ENCODE measurements at regions not wholly inside any gene's neighbourhood (a gene's known extent, or its start where the extent isn't known, plus 50 kb on each side); places are given as distances from the start of the nearest gene placed in this dataset.

DNA sequence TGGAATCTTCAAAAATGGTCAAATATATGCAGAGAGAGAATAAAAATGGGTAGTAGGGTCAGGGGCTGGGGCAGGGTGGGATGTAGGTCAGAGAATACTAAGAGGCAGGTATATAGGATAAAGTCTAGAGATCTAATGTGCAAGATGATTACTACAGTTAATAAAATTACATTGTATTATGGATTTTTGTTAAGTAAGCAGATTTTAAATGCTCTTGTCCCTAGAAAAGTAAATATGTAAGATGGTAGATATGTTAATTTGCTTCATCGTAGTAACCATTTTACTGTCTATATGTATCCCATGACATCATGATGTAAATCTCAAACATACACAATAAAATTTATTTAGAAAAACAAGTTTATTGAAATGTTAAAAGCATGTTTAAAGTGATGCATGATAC, 1051.4 kb downstream of the AGBL1 start:
- TF ChIP-seq EZH2 (IDR thresholded peaks at IDR 0.05; ENCODE audit: borderline replicate concordance, insufficient read depth, low read length, poor library complexity, severe bottlenecking) = no peak
- TF ChIP-seq, protein P1, sequence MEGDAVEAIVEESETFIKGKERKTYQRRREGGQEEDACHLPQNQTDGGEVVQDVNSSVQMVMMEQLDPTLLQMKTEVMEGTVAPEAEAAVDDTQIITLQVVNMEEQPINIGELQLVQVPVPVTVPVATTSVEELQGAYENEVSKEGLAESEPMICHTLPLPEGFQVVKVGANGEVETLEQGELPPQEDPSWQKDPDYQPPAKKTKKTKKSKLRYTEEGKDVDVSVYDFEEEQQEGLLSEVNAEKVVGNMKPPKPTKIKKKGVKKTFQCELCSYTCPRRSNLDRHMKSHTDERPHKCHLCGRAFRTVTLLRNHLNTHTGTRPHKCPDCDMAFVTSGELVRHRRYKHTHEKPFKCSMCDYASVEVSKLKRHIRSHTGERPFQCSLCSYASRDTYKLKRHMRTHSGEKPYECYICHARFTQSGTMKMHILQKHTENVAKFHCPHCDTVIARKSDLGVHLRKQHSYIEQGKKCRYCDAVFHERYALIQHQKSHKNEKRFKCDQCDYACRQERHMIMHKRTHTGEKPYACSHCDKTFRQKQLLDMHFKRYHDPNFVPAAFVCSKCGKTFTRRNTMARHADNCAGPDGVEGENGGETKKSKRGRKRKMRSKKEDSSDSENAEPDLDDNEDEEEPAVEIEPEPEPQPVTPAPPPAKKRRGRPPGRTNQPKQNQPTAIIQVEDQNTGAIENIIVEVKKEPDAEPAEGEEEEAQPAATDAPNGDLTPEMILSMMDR (IDR thresholded peaks at IDR 0.05; ENCODE audit: poor library complexity, severe bottlenecking) = no peak
- no peak for TF ChIP-seq RAD21 (conservative IDR thresholded peaks at IDR 0.05)
- TF ChIP-seq, protein P2, sequence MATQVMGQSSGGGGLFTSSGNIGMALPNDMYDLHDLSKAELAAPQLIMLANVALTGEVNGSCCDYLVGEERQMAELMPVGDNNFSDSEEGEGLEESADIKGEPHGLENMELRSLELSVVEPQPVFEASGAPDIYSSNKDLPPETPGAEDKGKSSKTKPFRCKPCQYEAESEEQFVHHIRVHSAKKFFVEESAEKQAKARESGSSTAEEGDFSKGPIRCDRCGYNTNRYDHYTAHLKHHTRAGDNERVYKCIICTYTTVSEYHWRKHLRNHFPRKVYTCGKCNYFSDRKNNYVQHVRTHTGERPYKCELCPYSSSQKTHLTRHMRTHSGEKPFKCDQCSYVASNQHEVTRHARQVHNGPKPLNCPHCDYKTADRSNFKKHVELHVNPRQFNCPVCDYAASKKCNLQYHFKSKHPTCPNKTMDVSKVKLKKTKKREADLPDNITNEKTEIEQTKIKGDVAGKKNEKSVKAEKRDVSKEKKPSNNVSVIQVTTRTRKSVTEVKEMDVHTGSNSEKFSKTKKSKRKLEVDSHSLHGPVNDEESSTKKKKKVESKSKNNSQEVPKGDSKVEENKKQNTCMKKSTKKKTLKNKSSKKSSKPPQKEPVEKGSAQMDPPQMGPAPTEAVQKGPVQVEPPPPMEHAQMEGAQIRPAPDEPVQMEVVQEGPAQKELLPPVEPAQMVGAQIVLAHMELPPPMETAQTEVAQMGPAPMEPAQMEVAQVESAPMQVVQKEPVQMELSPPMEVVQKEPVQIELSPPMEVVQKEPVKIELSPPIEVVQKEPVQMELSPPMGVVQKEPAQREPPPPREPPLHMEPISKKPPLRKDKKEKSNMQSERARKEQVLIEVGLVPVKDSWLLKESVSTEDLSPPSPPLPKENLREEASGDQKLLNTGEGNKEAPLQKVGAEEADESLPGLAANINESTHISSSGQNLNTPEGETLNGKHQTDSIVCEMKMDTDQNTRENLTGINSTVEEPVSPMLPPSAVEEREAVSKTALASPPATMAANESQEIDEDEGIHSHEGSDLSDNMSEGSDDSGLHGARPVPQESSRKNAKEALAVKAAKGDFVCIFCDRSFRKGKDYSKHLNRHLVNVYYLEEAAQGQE (IDR thresholded peaks at IDR 0.05; ENCODE audit: borderline replicate concordance) = no peak

Data from neural cell (in vitro differentiated cells).